Prostate gland (tissue), 2 donors: ENCODE measurements at regions not wholly inside any gene's neighbourhood (a gene's known extent, or its start where the extent isn't known, plus 50 kb on each side); places are given as distances from the start of the nearest gene placed in this dataset.

Experiments
- POLR2AphosphoS5 ChIP-seq: sonication (generic); formaldehyde crosslinking; IDR thresholded peaks from one replicate; pipeline ENCODE4 v1.6.1; 2017; ENCODE audit warnings: antibody characterized with exemption
- TF ChIP-seq, protein P1 (sequence below), 4 experiments: fragments of 200-600 bp in 2 of 4; fragments of 450-650 bp in 2 of 4; sonication (generic) in 2 of 4; IDR thresholded peaks; 1 replicate in 3 of 4; 2 replicates in 1 of 4; pipeline ENCODE4 v1.5.1; 2016 to 2019; ENCODE audit warnings: antibody characterized with exemption in 4 of 4, mild to moderate bottlenecking in 2 of 4, moderate library complexity in 2 of 4

DNA sequence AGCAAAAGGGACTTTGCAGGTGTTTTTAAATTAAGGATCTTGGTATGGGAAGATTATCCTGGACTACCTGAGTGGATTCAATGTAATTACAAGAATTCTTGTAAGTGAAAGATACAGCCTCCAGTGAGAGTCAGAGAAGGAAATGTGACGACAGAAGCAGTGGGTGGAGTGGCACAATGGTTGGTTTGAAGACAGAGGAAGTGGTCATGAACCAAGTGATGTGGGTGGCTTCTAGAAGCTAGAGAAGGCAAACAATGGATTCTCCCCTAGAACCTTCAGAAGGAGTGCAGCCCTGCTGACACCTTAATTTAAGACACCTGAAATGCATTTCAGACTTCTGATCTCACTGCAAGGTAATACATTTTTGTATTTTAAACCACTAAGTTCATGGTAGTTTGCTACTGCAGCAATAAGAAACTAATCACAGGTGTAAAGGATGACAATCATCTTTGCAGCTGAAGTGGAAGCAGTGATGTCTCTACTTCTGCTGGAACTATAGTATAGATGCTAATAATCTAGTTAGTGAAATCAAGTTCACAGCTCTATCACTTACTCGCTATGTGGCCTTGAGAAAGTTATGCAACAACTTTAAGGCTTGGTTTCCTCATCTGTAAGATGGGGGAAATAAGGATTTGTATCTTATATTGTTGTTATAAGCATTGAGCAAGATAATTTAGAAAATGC, 403.4 kb upstream of the SUCLG2 start:
- TF ChIP-seq, protein P1, sequence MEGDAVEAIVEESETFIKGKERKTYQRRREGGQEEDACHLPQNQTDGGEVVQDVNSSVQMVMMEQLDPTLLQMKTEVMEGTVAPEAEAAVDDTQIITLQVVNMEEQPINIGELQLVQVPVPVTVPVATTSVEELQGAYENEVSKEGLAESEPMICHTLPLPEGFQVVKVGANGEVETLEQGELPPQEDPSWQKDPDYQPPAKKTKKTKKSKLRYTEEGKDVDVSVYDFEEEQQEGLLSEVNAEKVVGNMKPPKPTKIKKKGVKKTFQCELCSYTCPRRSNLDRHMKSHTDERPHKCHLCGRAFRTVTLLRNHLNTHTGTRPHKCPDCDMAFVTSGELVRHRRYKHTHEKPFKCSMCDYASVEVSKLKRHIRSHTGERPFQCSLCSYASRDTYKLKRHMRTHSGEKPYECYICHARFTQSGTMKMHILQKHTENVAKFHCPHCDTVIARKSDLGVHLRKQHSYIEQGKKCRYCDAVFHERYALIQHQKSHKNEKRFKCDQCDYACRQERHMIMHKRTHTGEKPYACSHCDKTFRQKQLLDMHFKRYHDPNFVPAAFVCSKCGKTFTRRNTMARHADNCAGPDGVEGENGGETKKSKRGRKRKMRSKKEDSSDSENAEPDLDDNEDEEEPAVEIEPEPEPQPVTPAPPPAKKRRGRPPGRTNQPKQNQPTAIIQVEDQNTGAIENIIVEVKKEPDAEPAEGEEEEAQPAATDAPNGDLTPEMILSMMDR (IDR thresholded peaks at IDR 0.05) = no peak
- no peak for TF ChIP-seq POLR2AphosphoS5
